HG03342 (cell line): ENCODE measurements at regions not wholly inside any gene's neighbourhood (a gene's known extent, or its start where the extent isn't known, plus 50 kb on each side); places are given as distances from the start of the nearest gene placed in this dataset.
"Not testable (repeated sequence)": the region's sequence is repeated elsewhere in the genome, so short reads cannot be mapped to it uniquely, and the experiment has no call there.

Experiments
- ATAC-seq: cut with Tn5 transposase; IDR thresholded peaks from one replicate; pipeline ENCODE4 v1.9.1; 2021; ENCODE audit warnings: mild to moderate bottlenecking, moderate library complexity; ENCODE audit not compliant: unreplicated experiment

DNA sequence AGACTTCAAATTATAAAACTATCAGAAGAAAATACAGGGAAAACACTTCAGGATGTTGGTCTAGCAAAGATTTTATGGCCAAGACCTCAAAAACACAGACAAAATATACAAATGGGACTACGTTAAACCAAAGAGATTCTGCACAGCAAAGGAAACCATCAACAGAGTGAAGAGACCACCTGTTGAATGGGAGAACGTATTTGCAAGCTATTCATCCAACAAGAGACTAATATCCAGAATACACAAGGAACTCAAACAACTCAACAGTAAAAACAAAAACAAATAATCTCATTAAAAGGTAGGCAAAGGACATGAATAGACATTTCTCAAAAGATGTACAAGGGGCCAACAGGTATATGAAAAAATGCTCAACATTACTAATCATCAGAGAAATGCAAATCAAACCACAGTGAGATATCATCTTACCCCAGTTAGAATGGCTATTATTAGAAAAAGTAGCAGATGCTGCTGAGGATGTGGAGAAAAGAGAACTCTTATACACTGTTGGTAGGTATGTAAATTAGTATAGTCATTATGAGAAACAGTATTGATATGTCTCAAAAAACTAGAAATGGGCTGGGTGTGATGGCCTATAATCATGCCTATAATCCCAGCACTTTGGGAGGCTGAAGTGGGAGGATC is 112.6 kb downstream of the LRIG2 start:
- peak; percentile 97 for ATAC-seq

DNA sequence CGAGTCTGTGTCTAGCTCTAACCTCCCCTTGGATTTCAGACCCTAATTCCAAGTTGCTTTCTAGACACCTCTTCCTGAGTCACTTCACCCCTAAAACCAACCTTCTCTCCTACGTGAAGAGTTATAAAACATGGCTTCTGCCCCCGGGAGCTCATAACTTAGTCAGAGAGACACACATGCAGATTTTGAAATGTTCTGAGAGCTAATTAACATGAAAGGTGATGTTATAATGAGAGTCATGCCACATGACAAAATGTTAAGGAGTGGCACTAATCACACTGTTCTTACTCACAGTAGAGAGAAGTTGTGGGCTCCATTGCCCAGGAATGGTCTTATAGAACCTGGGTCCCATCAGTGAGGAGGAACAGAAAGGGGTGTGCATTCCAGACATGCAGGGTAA is 117.1 kb downstream of the LRIG2 start:
- ATAC-seq, result no peak

- no peak for ATAC-seq
These were observed 117.9 kb downstream of the LRIG2 start for GRCh38 chr1:113190930-113191329.

DNA sequence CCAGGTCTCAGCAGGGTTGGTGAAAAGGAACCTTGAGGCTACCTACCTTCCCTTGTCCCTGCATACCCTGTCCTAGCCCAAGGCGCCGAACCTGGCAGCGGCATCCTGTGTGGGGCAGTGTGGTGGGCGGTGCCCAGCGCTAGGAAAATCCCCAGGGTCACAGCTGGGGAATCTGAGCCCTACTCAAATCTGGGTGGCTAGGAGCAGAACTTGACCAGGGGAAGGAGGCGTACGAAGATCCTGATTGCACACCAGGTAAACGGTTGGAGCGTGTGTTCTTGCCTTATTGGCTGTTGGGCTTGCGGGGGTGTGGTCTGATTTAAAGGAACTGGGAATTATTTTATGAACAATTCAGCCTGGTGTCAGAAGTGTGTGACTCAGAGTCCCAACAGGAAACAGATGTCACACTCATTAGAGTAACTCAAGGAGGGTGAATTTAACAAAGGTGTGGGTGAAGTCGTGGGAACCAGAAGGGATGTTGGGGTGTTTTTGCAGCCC is 118.6 kb downstream of the LRIG2 start:
- ATAC-seq, result peak; percentile 49

DNA sequence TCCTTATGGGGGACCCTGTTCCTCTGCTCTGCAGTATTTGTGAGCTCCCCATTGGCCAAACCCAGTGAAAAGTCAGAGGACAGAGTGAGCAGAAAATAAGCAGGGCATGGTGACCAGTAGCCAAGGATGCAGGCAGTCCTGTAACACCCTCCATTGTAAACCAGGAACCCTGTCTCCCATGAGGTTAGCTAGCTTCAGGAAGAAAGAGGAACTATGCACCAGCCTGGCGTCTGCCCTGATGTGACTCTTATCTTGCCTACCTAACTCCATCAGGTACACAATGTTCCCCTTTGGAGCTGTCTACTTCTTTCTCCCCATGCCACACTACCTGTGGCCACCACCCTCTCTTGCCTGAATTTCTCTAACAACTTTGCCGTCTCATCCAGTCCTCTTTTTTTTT is 119.2 kb downstream of the LRIG2 start:
- ATAC-seq, result no peak

DNA sequence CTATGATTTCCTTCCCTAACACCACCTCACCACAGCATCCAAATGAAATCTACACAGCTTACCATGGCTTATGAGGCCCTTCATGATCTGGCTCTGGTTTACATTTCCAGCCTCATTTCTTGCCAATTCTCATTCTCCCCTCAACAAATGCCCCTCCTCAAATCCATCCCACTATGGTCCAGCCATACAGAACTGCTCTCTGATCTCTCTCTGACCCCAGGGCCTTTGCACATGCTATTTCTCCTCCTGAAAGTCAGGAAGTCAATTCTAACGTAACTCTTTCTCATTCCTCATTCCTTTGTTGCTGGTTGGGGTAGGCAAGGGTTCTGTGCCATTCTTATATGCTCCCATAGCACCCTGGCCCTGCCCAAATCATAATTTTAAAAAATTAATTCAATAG is 120.0 kb downstream of the LRIG2 start:
- no peak for ATAC-seq

DNA sequence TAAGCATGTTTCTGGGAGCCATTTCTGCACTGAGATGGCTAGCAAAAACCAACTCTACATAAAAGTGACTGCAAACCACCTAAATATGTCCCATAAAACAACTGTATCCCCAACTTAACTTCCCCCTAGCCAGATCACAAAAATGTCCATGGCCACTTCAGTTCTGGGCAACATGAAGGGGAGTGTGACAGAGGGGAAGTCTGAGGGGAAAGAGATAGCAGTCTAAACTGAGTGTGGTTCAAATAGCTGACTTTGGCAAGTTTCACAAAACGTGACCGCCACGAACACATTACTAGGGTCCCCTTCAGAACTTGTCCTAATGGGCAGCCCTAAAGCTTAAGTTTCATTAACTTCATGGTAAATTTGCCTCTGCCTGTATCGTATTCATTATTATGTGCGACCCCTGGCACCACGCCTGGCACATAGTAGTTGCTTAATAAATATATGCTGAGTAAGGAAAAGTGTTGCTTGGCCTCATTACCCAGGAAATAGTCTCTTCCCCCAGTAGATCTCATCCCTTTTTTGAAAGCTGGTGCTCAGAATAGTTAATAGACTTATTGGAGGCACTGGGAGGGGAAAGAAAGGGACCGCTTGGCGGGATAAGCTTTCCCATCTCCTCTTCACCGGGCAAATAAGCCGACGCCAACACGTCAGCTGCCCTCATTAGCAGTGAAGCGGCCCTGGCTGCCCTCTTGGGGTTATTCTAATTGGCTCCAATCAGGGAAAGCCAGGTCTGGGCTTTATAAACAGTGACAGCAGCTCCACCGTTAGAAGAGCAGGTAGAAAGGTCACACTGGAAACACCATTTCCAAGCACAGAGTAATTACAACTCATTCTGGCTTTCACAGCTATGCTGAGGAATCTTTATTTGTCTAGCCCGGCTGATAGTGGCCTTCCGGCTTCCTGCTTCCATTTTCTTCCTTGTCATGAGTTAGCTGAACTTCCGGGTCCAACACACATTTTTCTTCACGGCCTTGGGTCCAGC is 122.1 kb downstream of the LRIG2 start:
- no peak for ATAC-seq

GRCh38 chr1:113197719-113198330 is 124.8 kb downstream of the LRIG2 start:
- no peak for ATAC-seq

GRCh38 chr1:113198806-113199205 is 125.8 kb downstream of the LRIG2 start:
- no peak for ATAC-seq

DNA sequence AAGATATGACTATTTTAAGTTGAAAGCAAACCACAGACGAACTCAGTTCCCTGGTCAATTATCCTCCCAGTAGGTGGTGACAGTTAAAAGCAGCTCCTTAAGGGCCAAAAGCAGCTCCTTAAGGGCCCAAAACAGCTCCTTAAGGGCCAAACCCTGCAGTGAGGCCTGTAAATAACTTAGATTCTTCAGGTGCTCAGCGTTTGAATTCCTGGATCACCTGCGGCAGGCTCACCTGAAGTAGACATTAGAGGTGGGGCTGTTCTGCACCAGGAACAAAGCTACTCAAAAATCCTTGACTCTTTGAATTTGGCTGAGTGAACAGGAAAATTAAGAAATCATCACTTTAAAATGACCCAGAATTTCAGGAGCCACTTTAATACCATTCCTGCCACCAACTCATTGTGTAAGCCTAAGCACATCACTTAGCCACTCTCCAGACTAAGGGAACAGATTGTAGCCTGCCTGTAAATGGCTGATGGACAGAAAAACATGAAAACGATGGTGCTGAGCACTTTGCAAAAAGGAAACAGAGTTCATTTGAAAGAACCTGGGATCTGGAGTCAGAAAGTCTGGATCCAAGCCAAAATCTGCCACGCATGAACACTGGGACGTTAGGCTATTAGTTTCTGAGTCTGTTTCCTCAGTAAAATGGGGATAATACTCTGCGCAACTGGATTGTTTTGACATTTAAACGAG is 126.9 kb downstream of the LRIG2 start:
- no peak for ATAC-seq

- no peak for ATAC-seq
These were observed 128.6 kb downstream of the LRIG2 start for GRCh38 chr1:113201560-113201959.

DNA sequence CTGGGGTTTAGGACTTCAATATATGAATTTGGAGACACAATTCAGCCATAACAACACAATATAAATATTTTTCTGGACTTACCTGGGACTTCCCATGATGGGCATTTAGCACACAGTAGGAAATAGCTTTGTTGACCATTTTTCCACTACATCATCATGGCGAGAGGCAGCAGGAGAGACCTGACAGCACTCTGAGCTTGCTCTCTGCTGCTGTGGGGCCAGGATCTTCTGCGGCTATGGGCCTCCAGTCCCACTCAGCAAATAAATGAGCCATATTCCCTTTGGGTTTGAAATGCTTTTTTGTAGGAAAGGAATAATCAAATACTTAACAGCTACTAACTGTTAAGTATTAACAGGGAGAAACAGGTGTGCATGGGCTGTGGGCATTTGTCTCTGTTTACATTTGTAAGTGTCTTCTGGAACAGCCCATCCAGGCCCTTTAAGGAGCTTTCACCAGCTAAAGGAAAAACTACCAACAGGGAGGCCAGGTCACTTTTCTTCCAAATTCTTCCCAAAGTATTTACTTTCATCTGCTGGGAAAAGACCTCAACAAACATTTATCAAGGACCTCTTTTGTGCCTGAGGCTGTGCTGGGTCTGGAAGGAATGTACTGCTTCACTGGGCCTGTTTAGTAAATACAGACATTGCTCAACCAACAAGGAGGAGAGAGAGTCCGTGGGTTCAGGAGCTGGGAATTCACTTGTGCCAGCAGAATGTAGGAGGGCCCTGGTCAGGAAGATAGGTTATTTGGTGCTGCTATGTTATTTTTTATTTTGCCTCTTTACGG is 133.2 kb downstream of the LRIG2 start:
- ATAC-seq, result no peak

- ATAC-seq, result no peak
These were observed 134.0 kb downstream of the LRIG2 start for GRCh38 chr1:113207019-113207418.

DNA sequence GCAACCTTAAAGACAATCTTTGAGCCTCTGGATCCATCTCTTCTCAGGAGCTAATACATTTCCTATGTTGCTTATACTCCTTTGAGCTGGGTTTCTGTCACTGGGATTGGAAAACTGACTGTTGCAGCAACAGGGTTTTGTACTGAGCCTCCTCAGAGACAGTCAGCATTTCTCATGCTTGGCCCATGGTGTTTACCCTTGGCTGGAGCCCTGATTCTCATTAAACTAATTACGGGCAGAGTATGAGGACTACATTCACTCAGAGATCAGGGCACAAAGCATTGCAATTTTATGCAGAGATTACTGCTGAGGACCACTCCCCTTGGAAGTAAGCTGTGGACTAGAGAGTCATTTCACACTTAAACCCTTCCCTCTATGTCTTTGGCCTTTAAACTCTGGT is 134.5 kb downstream of the LRIG2 start:
- no peak for ATAC-seq

DNA sequence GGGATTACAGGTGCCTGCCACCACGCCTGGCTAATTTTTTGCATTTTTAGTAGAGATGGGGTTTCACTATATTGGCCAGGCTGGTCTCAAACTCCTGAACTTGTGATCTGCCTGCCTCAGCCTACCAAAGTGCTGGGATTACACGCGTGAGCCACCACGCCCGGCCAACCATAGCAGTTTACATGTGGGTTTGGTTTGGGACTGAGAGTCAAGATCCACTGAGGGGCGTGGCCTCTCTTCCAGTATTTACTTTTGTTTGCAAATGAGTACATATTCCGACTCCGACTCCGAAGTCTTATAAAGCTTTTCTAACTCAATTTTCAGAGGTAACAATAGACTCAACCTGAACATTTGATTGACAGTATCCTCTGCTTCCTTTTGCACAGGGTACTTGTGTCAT is 135.4 kb downstream of the LRIG2 start:
- not testable (repeated sequence) for ATAC-seq

- no peak for ATAC-seq
These were observed 137.2 kb downstream of the LRIG2 start for GRCh38 chr1:113210248-113210647.

DNA sequence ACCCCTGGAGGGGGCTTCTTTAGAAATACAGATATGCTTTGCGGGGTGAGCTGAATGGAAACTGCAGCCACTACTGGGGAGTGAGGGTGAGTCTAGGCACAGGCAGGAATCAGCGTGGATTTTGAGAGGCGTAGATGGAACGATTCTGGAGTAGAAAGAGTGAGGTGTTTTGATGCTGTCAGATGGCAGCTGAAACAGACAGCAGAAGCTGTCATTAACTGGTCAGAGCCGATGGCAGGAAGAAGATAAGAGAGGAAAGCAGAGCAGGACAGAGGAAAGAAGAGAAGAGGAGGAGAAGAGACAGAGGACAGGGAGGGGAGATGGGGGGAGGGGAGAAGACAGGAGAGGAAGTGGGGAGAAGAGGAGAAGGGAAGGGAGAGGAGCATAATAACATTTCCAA is 138.5 kb downstream of the LRIG2 start:
- no peak for ATAC-seq

- no peak for ATAC-seq
These were observed 142.0 kb downstream of the LRIG2 start for GRCh38 chr1:113215015-113215414.

GRCh38 chr1:113216664-113217063 is 143.7 kb downstream of the LRIG2 start:
- no peak for ATAC-seq
